ENCODE measurements at regions not wholly inside any gene's neighbourhood (a gene's known extent, or its start where the extent isn't known, plus 50 kb on each side); places are given as distances from the start of the nearest gene placed in this dataset.
"Not testable (repeated sequence)": the region's sequence is repeated elsewhere in the genome, so short reads cannot be mapped to it uniquely, and the experiment has no call there.

- no peak overlapping the region for H3K4me3 ChIP-seq
- no peak for DNase-seq
- intact Hi-C loops (cut with DNase I; ENCODE audit: low total_unique reads), result no loop called here
- peak overlapping the region in 1 of 2 donors; percentile 5 for H3K27ac ChIP-seq
- no peaks in the 10 kb centered on the region for H3K4me1 ChIP-seq
- H3K27me3 ChIP-seq, result no peaks in the 10 kb centered on the region
- TF ChIP-seq POLR2A (IDR thresholded peaks at IDR 0.05), result no peak
- no peak for TF ChIP-seq CTCF (IDR thresholded peaks at IDR 0.05)
- H3K36me3 ChIP-seq (ENCODE audit: low read depth, missing control alignments), result no peaks in the 10 kb centered on the region
- 74 to 75% methylated on average over 5 of the region's 5 CpGs for WGBS, 2 donors
- no peaks in the 10 kb centered on the region for H3K9me3 ChIP-seq
Measured at GRCh38 chr1:88327391-88328267, 356.4 kb upstream of the PKN2 start.

GRCh38 chr1:88330201-88330600 lies 353.9 kb upstream of the PKN2 start:
- TF ChIP-seq POLR2A (IDR thresholded peaks at IDR 0.05) (no peak), CTCF (IDR thresholded peaks at IDR 0.05) (no peak)
- Histone ChIP-seq H3K27ac (no peak overlapping the region), H3K36me3 (ENCODE audit: low read depth, missing control alignments) (no peaks in the 10 kb centered on the region), H3K27me3 (no peaks in the 10 kb centered on the region), H3K4me1 (no peaks in the 10 kb centered on the region), H3K9me3 (no peaks in the 10 kb centered on the region), H3K4me3 (no peak overlapping the region)
- WGBS, 2 donors, result 41 to 52% methylated on average over 4 of the region's 4 CpGs
- intact Hi-C loops (cut with DNase I; ENCODE audit: low total_unique reads), result no loop called here
- DNase-seq, result no peak

GRCh38 chr1:88333086-88333695 lies 350.9 kb upstream of the PKN2 start:
- DNase-seq, result no peak
- Histone ChIP-seq H3K27ac (no peak overlapping the region), H3K4me3 (no peak overlapping the region), H3K27me3 (no peaks in the 10 kb centered on the region), H3K4me1 (no peaks in the 10 kb centered on the region), H3K36me3 (ENCODE audit: low read depth, missing control alignments) (no peaks in the 10 kb centered on the region), H3K9me3 (no peaks in the 10 kb centered on the region)
- TF ChIP-seq CTCF (IDR thresholded peaks at IDR 0.05) (no peak), POLR2A (IDR thresholded peaks at IDR 0.05) (no peak)
- WGBS, 2 donors, result 56 to 59% methylated on average over 9 of the region's 9 CpGs
- intact Hi-C loops (cut with DNase I; ENCODE audit: low total_unique reads), result no loop called here

GRCh38 chr1:88341447-88341846 lies 342.6 kb upstream of the PKN2 start:
- Histone ChIP-seq H3K27me3 (no peaks in the 10 kb centered on the region), H3K4me1 (no peaks in the 10 kb centered on the region), H3K27ac (no peak overlapping the region), H3K9me3 (no peaks in the 10 kb centered on the region), H3K4me3 (no peak overlapping the region), H3K36me3 (ENCODE audit: low read depth, missing control alignments) (no peaks in the 10 kb centered on the region)
- DNase-seq, result no peak
- WGBS, 2 donors, result 85 to 93% methylated on average over 5 of the region's 5 CpGs
- TF ChIP-seq CTCF (IDR thresholded peaks at IDR 0.05), result no peak
- TF ChIP-seq POLR2A (IDR thresholded peaks at IDR 0.05), result no peak
- intact Hi-C loops (cut with DNase I; ENCODE audit: low total_unique reads), result no loop called here

- H3K27ac ChIP-seq; DNase-seq; H3K36me3 ChIP-seq (ENCODE audit: low read depth, missing control alignments); H3K4me3 ChIP-seq; H3K27me3 ChIP-seq; H3K9me3 ChIP-seq; H3K4me1 ChIP-seq; intact Hi-C loops (cut with DNase I; ENCODE audit: low total_unique reads): not testable (repeated sequence)
- 86% methylated on average over 9 of the region's 16 CpGs; no CpG with 5 or more reads in 1 of the 2 donors for WGBS, 2 donors
Measured at GRCh38 chr1:88342081-88342480, 342.0 kb upstream of the PKN2 start.

Data from testis (tissue), 2 donors.